ENCODE measurements at regions not wholly inside any gene's neighbourhood (a gene's known extent, or its start where the extent isn't known, plus 50 kb on each side); places are given as distances from the start of the nearest gene placed in this dataset.
"Not testable (repeated sequence)": the region's sequence is repeated elsewhere in the genome, so short reads cannot be mapped to it uniquely, and the experiment has no call there.

DNA sequence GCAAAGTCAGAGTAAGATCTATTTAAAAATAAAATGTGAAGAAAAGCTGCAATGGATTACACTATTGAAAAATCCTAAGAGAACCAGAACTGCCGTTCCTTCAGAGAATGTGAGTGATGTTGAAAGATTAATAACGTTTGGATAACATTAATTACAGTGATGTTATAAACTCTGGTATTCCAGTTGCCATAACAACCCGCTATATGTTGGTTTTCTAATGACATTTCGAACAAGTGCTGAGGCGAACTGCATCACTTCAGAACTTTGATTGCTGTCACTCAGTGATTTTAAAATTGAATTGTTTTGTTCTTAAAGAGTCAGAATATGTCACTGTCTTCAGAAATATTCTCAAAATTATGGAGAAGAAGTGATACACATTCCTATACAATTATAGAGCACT is 89.4 kb upstream of the KIF2A start:
- not testable (repeated sequence) for TF ChIP-seq POLR2A, POLR2AphosphoS5 (IDR thresholded peaks at IDR 0.05)

Data from sigmoid colon (tissue), 4 donors.